Transverse colon (tissue), 4 donors: ENCODE measurements at regions not wholly inside any gene's neighbourhood (a gene's known extent, or its start where the extent isn't known, plus 50 kb on each side); places are given as distances from the start of the nearest gene placed in this dataset.

ENCODE experiments used
- DNase-seq: peaks from one replicate; pipeline ENCODE4 v3.0.0-alpha.2; 2019
- H3K27ac ChIP-seq, 4 donors: fragments of 200-600 bp; sonication (generic); 2 replicates each; pipeline ENCODE4 v1.5.1; 2016 to 2018; ENCODE audit warnings: inconsistent platforms in 4 of 4
- H3K27me3 ChIP-seq: fragments of 200-600 bp; sonication (generic); 2 replicates; pipeline ENCODE4 v1.5.1; 2017; ENCODE audit warnings: inconsistent platforms
- H3K36me3 ChIP-seq, 4 donors: fragments of 200-600 bp; sonication (generic); 2 replicates each; pipeline ENCODE4 v1.5.1; 2017 to 2019; ENCODE audit warnings: inconsistent platforms in 4 of 4
- H3K4me1 ChIP-seq, 4 donors: fragments of 200-600 bp; sonication (generic); 2 replicates each; pipeline ENCODE4 v1.5.1; 2017 to 2020; ENCODE audit warnings: inconsistent platforms in 4 of 4
- H3K4me3 ChIP-seq, 4 donors: fragments of 200-600 bp; sonication (generic); 1 replicate in 1 of 4; 2 replicates in 3 of 4; pipeline versions ENCODE4 v1.5.1 to v1.6.1; 2017 to 2019; ENCODE audit warnings: inconsistent platforms in 4 of 4
- H3K9me3 ChIP-seq, 2 donors: fragments of 200-600 bp; sonication (generic); 2 replicates each; pipeline ENCODE4 v1.5.1; 2017 to 2019; ENCODE audit warnings: inconsistent platforms in 2 of 2
- CTCF ChIP-seq, 5 experiments: fragments of 200-600 bp in 3 of 5; fragments of 450-650 bp in 2 of 5; sonication (generic) in 3 of 5; IDR thresholded peaks; 1 replicate in 2 of 5; 2 replicates in 3 of 5; pipeline ENCODE4 v1.5.1; 2016 to 2017; ENCODE audit warnings: antibody characterized with exemption in 5 of 5, inconsistent platforms in 3 of 5, mild to moderate bottlenecking in 2 of 5, moderate library complexity in 1 of 5
- EP300 ChIP-seq: sonication (generic); formaldehyde crosslinking; IDR thresholded peaks from one replicate; pipeline ENCODE4 v1.6.1; 2017; ENCODE audit warnings: antibody characterized with exemption, low read depth
- POLR2A ChIP-seq: fragments of 450-650 bp; IDR thresholded peaks from one replicate; pipeline ENCODE4 v1.6.1; 2016; ENCODE audit warnings: antibody characterized with exemption, mild to moderate bottlenecking, moderate library complexity
- POLR2AphosphoS5 ChIP-seq, 3 donors: sonication (generic); formaldehyde crosslinking; IDR thresholded peaks; one replicate each; pipeline ENCODE4 v1.6.1; 2016; ENCODE audit warnings: antibody characterized with exemption in 3 of 3
- WGBS, 2 donors: methylation state at CpG; one replicate each; pipeline ENCODE4 v1.1.5; 2018; ENCODE audit warnings: low coverage in 1 of 2; 5-methylcytosine and 5-hydroxymethylcytosine counted together
- in situ Hi-C, 4 donors: fragments of 200-750 bp; cut with MboI; loops; one replicate each; pipeline versions ENCODE4 v1.15.0 to v1.15.1; 2017; ENCODE audit warnings: low sequenced_read_pairs in 3 of 4, low pct_ligation_motif_present in 1 of 4, low pct_unique_long_range_greater_than_20kb in 1 of 4
- intact Hi-C: fragments of 100-400 bp; cut with DNase I; formaldehyde crosslinking; loops from one replicate; pipeline ENCODE4 v1.15.1; 2023; ENCODE audit warnings: low total_unique reads

- H3K4me1 ChIP-seq = peaks cover 0 to 8% (median 0%) of the 10 kb centered on the region in 4 donors
- no peaks in the 10 kb centered on the region for H3K27me3 ChIP-seq
- no peaks in the 10 kb centered on the region for H3K9me3 ChIP-seq
- TF ChIP-seq EP300 = no peak
- no peak for TF ChIP-seq POLR2A
- TF ChIP-seq POLR2AphosphoS5 (IDR thresholded peaks at IDR 0.05) = no peak
- TF ChIP-seq CTCF (IDR thresholded peaks at IDR 0.05) = no peak
- in situ Hi-C loops (no loop called here), intact Hi-C loops (no loop called here)
- H3K36me3 ChIP-seq = no peaks in the 10 kb centered on the region
- H3K4me3 ChIP-seq = no peak overlapping the region
- H3K27ac ChIP-seq = no peak overlapping the region
- no peak for DNase-seq
- WGBS, 2 donors = 92 to 93% methylated on average over 2 of the region's 2 CpGs
Observed at GRCh38 chr1:219443763-219444162, 169.1 kb downstream of the ZC3H11B start.

- DNase-seq = no peak
- no peaks in the 10 kb centered on the region for H3K9me3 ChIP-seq
- no peaks in the 10 kb centered on the region for H3K27me3 ChIP-seq
- H3K27ac ChIP-seq = no peak overlapping the region
- H3K36me3 ChIP-seq = no peaks in the 10 kb centered on the region
- intact Hi-C loops = no loop called here
- H3K4me3 ChIP-seq = no peak overlapping the region
- no peak for TF ChIP-seq CTCF (IDR thresholded peaks at IDR 0.05)
- TF ChIP-seq POLR2A = no peak
- TF ChIP-seq POLR2AphosphoS5 (IDR thresholded peaks at IDR 0.05) = no peak
- TF ChIP-seq EP300 = no peak
- H3K4me1 ChIP-seq = peaks cover 0 to 8% (median 0%) of the 10 kb centered on the region in 4 donors
- 41 to 53% methylated on average over 4 of the region's 4 CpGs for WGBS, 2 donors
- in situ Hi-C loops = no loop called here
Observed at GRCh38 chr1:219442611-219443061, 170.3 kb downstream of the ZC3H11B start.

GRCh38 chr1:219441884-219442283, 171.0 kb downstream of the ZC3H11B start:
- Histone ChIP-seq H3K4me1 (peaks cover 0 to 8% (median 0%) of the 10 kb centered on the region in 4 donors), H3K36me3 (no peaks in the 10 kb centered on the region), H3K4me3 (no peak overlapping the region), H3K9me3 (no peaks in the 10 kb centered on the region), H3K27me3 (no peaks in the 10 kb centered on the region), H3K27ac (no peak overlapping the region)
- intact Hi-C loops (no loop called here), in situ Hi-C loops (no loop called here)
- no peak for TF ChIP-seq CTCF (IDR thresholded peaks at IDR 0.05)
- TF ChIP-seq POLR2AphosphoS5 (IDR thresholded peaks at IDR 0.05) = no peak
- no peak for TF ChIP-seq EP300
- no peak for TF ChIP-seq POLR2A
- DNase-seq = no peak

- Histone ChIP-seq H3K27ac (no peak overlapping the region), H3K9me3 (no peaks in the 10 kb centered on the region), H3K4me3 (no peak overlapping the region), H3K36me3 (no peaks in the 10 kb centered on the region), H3K27me3 (no peaks in the 10 kb centered on the region), H3K4me1 (peaks cover 0 to 8% (median 0%) of the 10 kb centered on the region in 4 donors)
- no peak for DNase-seq
- TF ChIP-seq POLR2AphosphoS5 (IDR thresholded peaks at IDR 0.05) = no peak
- TF ChIP-seq EP300 = no peak
- TF ChIP-seq POLR2A = no peak
- no peak for TF ChIP-seq CTCF (IDR thresholded peaks at IDR 0.05)
- intact Hi-C loops (no loop called here), in situ Hi-C loops (no loop called here)
- WGBS, 2 donors = 84 to 89% methylated on average over 2 of the region's 2 CpGs
Observed at GRCh38 chr1:219439376-219439775, 173.5 kb downstream of the ZC3H11B start.
